ENCODE measurements at regions not wholly inside any gene's neighbourhood (a gene's known extent, or its start where the extent isn't known, plus 50 kb on each side); places are given as distances from the start of the nearest gene placed in this dataset.

GRCh38 chr2:770776-771175, 93.6 kb upstream of the TMEM18 start (continued):
- TF ChIP-seq ZNF331 (CRISPR knock-in tag; IDR thresholded peaks at IDR 0.05) (no peak), HOXA7 (CRISPR knock-in tag; IDR thresholded peaks at IDR 0.05) (no peak), ZNF740 (CRISPR knock-in tag; IDR thresholded peaks at IDR 0.05) (no peak), HMGXB4 (CRISPR knock-in tag; IDR thresholded peaks at IDR 0.05; ENCODE audit: borderline replicate concordance in 1 of 2, low read depth in 1 of 2) (no peak), ZNF550 (CRISPR knock-in tag; IDR thresholded peaks at IDR 0.05; ENCODE audit: borderline replicate concordance) (no peak), RFXAP (CRISPR knock-in tag; IDR thresholded peaks at IDR 0.05; ENCODE audit: borderline replicate concordance) (no peak), ZNF234 (CRISPR knock-in tag; conservative IDR thresholded peaks at IDR 0.05) (no peak), ETV5 (CRISPR knock-in tag; IDR thresholded peaks at IDR 0.05; ENCODE audit: borderline replicate concordance) (no peak), ZNF335 (CRISPR knock-in tag; IDR thresholded peaks at IDR 0.05) (no peak), NCOA1 (CRISPR knock-in tag; IDR thresholded peaks at IDR 0.05) (no peak), ZNF180 (CRISPR knock-in tag; IDR thresholded peaks at IDR 0.05; ENCODE audit: borderline replicate concordance, low read depth) (no peak), GATA4 (IDR thresholded peaks at IDR 0.05; ENCODE audit: borderline replicate concordance, low read depth) (no peak), EHMT2 (IDR thresholded peaks at IDR 0.05; ENCODE audit: borderline replicate concordance, low read depth, low read length) (no peak), EEA1 (CRISPR knock-in tag; IDR thresholded peaks at IDR 0.05; ENCODE audit: borderline replicate concordance) (no peak)
